ENCODE measurements at regions not wholly inside any gene's neighbourhood (a gene's known extent, or its start where the extent isn't known, plus 50 kb on each side); places are given as distances from the start of the nearest gene placed in this dataset.
A peak's percentile ranks its signal among the peaks of the same experiment; 100 is the strongest.

DNA sequence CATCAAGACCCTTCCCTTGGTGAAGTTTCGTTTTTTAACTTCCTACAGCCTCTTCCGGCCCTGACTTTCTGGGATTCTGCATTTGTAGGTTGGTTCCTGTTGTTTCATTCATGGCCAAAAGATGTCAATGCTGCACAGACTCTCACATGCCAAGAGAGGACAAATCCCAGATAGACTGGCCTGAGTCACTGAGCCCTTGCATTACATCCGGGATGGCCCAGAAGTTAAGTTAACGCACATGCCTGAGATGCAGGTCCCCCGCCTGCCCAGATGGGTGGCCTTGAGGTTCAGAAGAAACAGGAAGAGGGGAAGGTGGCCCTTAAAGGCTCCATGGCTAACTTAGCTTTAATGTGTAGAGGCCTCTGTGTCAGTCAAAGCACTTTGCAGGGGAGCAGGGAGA is 51.6 kb upstream of the SRGAP3 start:
- DNase-seq (ENCODE audit: low read depth in 1 of 2, low spot score in 1 of 2): no peak

DNA sequence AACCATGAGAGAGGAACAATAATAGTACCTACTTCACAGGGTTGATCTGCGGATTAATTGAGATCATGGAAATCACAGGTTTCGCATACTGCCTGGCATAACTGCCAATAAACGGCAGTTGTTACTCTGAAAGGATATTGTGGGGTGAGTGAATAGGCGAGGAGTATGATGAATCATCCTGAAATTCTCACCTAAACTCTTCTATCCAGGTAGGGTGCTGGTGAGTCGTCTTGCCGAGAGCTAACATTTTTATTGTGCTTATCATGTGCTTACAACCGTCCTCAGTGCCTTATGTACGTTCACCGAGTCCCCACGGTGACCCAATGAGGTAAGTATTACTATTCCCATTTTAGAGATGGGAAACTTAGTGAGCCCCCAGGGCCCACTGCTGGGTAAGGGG is 52.4 kb upstream of the SRGAP3 start:
- DNase-seq (ENCODE audit: low read depth in 1 of 2, low spot score in 1 of 2): no peak

DNA sequence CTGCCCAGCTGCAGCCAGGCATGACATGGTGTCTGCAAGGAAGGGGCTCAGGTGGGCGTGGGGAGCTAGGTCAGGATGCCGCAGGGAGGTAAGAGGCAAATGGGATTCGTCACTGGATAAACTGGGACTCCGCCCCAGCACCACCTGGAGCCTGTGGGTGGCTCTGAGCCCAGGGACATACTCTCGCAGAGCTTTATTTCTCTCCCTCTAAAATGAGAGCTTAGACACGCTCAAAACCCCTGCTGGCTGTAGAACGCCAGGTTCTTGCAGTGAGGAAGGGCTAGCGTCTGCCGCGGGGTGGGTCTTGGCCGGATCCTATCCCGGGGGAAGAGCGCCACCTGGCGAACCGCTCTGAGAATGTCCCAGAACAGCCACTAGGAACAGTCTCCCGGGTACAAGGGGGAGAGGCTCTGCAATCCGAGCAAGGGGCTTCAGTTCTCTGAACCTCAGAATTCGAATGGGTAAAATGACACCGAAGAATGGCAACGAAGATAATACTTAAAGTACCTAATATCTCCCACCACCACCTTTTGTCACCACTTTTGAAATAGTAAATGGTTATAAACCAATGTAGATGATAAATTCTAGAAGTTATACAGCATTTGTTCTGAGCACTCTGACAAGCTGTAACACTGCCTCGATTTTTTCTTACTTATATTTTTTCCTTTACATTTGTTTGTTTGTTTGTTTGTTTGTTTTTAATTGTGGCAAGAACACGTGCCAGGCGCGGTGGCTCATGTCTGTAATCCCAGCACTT is 53.2 kb upstream of the SRGAP3 start:
- peak; percentile 60 to 64 for DNase-seq (ENCODE audit: low read depth in 1 of 2, low spot score in 1 of 2)

DNA sequence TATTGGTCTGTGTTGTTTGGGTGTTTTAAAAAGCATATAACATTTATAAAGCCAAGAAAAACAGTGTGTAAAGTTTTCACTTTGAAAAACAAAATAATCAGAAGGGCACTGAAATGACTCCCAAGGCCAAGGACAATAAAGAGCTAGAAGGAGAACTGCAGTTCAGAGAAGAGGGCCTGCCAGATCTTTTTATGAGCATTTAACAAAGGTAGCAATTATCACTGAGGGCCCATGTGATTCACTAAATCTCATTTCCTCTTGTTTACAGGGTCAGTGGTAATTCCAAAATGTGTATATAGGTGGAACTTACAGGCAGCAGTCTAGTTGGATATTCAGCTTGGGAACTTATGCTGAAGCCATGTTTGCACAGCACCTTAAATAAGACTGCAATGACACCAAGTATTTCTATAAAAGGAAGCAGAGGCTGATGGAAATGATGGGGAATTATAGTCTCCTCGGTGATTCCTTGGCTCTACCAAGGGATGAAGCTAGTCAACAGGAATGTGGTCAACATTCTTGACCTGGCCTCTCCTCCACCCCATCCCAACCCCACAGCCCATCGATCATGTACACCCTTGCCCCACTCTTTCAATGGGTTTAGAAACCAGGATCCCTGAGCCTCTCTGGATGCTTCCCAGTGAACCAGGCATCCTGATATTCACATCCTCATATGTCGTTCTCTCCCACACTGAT is 54.4 kb upstream of the THUMPD3 start:
- no peak for DNase-seq (ENCODE audit: low read depth in 1 of 2, low spot score in 1 of 2)

DNA sequence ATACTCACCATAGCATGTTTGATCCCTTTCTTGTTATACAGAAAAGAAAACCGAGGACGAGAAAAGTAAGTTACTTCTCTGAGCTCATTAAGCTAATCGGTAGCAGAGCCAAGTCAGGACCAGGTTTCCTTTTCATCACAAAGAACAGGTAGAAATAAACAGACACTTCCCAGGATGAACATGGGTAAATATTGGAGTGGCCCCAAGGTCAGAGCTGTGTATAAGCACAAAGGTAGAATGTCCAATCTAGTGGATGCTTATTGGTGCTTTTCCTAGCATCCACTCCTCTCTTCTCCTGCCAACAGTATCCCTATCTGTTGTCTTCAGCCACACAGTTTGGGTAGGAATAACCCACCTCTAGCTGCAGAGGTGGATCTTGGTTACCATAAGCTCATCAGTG is 52.8 kb upstream of the THUMPD3 start:
- DNase-seq (ENCODE audit: low read depth in 1 of 2, low spot score in 1 of 2): no peak

DNA sequence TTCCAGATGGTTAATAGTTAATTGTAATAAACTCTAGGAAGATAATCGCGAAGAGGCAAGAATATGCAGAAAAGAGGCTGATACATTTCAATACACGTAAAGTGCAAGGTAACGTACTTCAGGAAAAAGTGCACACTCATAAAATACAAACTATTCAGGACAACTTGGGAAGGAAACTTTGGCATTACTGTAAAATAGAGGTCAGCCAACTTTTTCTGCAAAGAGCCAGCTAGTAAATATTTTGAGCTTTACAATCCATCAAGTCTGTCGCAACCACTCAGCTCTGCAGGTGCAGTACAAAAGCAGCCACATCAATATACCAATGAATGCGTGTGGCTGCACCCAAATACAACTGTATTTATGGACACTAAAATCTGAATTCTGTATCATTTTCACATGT is 51.6 kb upstream of the THUMPD3 start:
- DNase-seq (ENCODE audit: low read depth in 1 of 2, low spot score in 1 of 2): no peak
